NCI-H1092 (cell line): ENCODE measurements at regions not wholly inside any gene's neighbourhood (a gene's known extent, or its start where the extent isn't known, plus 50 kb on each side); places are given as distances from the start of the nearest gene placed in this dataset.

Source experiments
- DNase-seq: peaks from one replicate; lab custom pipeline; 2025; lab: John Stamatoyannopoulos, UW

DNA sequence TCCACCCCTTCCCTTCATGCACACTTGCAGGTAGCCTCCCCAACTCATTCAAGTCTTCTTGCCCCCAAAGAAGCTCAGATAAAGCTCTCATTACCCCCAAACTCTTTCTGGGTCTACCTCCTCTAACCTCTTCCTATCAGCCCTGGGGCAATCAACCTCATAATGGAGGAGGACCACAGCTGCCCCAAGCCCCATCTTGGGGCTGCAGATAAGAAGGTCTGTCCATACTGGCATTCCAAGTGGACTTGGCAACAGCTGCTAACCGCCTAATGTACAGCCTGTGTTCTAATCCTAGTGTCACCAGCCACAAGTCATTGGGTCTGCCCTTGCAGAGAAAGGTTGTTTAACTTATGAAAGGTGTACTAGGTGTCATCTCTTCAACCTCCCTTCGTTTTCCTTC lies 107.4 kb upstream of the ADGRF1 start:
- no peak for DNase-seq

GRCh38 chr6:47149066-47149465 lies 106.9 kb upstream of the ADGRF1 start:
- DNase-seq = no peak

DNA sequence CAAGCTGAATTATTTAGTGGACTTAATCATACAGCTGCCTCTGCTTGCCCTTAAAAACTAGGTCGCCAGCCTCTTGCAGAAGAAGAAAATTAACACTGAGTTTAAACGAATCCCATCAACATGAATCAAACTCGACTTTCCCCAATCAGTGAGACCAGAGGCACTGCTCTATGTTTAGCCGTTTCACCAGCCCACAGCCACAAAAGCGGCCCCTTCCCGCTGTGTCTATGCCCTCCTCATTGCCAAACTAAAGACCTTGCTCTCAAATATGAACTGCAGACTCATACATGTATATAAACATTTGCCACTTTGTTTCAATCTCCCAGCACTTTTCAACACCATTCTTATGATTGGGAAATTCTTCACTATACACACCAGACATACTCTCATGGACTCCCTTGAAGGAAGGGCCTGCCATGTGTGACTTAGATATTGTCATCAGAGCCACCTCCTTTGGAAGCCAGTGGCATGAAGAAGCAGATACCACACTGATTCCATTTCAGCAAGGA lies 105.8 kb upstream of the ADGRF1 start:
- no peak for DNase-seq

DNA sequence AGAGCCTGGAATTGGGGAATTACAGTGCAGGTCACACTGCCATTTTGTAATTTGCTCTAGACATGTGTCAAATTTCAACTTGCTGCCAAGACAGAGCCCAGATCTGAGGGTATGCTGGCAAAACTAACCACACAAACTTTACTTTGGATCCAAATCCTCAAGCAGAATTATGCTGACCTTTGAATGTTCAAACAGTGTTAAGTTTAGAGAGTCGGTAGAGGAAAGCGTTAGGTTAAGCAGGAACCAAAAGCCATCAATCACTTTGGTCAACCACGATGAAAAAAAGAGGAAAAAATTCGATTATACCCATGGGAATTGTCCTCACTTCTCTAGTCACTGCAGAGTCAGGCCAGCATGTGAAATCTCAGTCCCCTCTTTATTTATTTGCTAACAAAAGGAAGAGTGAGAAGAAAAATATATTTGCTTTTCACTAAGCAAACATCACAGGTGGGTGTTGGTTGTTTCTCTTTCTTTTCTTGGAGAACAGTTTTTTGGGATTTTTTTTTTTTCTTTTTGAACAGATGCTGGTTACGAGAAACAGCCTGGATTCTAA lies 105.1 kb upstream of the ADGRF1 start:
- no peak for DNase-seq

GRCh38 chr6:47146431-47147174 lies 104.5 kb upstream of the ADGRF1 start:
- no peak for DNase-seq

- DNase-seq = no peak
Observed at GRCh38 chr6:47145212-47145611, 103.1 kb upstream of the ADGRF1 start.

GRCh38 chr6:47144306-47144705 lies 102.2 kb upstream of the ADGRF1 start:
- DNase-seq = no peak

DNA sequence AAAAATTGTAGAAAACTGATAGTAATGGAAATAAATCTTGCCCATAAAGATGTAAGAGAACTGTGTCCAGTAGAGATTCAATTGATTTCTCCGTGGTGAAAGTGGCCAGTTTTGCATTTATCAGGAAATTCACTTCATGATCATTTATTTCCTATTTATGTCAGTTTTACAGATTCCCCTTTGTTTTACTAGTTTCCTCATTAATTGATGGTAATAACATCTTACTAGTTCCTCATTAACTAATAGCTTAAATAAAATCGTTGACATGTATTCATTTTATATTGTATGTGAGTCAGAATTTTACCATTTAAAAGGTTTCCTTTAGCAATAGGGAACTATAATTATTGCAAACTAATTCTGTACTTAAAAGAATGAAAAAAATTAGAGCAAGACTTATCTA lies 99.8 kb upstream of the ADGRF1 start:
- no peak for DNase-seq

DNA sequence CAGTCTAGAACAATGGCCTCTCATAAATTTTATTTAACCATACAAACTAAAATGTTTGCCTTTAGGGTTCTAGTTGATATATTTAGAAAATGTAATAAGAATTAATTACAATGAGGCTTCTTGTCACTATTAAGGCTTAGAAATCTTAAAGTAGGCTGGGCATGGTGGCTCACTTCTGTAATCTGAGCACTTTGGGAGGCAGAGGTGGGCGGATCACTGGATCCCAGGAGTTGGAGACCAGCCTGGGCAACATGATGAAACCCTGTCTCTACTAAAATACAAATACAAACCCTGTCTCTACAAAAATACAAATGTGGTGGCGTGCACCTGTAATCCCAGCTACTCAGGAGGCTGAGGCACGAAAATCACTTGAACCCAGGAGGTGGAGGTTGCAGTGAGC lies 99.0 kb upstream of the ADGRF1 start:
- no peak for DNase-seq

DNA sequence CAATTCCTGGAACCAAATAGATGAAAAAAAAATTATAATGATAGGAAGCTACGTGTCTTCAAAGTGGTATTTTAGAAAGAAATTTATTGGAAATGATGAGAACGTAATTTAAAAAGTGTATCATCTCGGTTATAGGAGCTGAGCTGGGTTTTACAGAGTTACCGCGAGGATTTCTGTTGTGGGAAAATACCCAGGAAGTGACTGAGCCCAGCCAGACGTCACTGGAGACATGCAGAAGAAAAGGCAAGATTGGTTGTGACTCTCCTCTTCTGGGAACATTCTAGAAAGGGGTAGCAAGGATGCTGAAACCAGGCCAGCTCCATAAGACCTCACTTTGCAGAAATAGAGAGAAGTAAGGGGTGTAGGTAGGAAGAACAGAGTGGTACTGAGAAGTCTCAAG lies 95.9 kb upstream of the ADGRF1 start:
- DNase-seq = no peak

DNA sequence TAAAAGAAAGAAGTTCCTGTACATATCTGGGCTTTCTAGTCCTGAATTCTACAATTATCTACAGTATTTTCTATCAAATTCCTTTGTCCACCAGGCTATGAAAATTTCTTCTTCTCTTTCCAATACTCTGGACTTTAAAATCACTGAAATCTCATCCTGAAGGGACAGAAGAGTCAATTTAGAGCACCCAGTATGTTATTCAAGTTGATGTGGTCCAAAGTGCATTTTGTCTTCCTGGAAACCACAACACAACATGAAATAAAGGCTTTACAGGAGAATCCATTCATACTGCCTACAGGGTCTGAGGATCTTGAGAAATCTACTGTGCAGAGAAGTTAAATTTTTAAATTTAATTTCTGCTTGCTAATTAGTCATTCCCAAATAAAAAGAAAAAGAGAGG lies 94.9 kb upstream of the ADGRF1 start:
- DNase-seq = no peak

DNA sequence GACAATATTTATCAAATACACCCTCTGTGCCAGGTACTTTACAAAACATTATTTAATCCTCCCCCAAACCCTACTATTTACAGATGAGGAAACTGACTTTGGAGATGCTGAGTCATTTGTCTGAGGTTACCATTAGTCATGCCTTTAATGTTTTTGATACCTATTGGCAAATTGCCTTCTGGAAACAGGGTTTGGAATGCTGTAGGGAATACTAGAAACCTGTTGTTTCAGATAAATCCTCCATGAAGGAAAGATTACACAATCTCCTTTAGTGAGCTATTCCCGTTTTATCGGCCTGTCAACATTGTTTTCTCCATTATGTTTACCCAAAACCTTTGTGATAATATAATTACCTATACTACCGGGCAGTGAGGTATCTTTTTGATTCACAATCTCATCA lies 93.6 kb upstream of the ADGRF1 start:
- no peak for DNase-seq

DNA sequence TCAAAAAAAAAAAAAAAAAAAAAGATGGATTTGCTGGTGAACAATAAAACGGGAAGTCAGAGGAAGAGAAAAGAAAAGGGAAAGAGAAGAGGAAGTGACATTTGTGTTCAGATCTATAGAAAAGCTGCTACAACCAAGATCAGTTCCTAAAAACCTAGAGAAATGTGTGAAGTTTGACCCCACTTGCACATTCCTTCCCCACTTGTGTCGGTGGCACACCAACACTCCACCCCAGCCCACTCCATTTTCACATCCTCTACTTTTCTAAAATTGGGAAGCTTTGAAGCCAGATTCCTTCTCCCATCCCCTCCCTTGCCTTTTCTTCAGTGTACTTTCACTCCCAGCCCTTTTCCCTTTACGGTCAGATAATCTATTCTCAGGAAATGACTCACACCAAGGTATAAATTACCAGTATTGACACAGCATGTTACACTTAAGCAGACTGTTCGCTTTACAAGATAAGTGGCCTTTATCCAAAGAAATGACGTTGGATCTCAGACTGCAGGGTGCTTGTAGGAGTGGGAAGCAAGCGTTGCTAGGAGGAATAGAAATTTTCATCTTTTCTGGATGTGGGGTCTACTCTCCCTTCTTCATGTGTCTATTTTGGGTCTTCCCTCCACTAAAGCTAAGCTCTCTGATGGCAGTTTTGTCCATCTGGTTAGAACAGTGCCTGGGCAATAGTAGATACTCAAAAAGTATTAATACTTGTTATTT lies 92.5 kb upstream of the ADGRF1 start:
- peak; percentile 35 for DNase-seq

DNA sequence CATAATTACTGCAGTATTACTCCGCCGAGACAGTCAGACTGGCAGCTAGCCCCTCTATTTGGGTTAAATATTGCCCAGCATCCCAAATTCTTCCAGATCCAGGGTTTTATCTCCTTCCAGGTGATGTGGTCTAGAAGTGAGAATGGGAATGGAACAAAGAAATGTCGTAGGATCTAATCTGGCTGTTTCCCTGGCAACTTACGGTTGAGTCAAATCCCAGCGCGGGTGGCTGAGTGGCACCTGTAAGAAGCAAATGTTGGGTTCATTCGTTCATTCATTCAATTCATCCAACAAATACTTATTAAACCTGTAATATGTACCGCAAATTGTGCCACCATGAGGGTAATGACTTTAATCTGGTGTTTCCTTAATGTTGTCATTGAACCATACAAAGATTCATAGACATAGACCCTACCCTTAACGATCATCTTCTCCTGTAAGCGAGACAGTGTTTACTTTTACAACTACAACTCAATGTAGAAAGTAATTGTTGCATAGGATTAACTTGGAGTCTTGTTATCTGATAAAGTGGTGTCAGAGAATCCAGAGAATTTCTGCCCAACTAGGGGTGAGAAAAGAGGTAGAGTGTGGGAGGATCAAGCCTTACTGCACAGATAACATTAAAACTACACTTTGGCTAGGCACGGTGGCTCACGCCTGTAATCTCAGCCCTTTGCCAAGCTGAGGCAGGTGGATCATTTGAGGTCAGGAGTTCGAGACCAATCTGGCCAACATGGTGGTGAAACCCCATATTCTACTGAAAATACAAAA lies 91.3 kb upstream of the ADGRF1 start:
- no peak for DNase-seq

DNA sequence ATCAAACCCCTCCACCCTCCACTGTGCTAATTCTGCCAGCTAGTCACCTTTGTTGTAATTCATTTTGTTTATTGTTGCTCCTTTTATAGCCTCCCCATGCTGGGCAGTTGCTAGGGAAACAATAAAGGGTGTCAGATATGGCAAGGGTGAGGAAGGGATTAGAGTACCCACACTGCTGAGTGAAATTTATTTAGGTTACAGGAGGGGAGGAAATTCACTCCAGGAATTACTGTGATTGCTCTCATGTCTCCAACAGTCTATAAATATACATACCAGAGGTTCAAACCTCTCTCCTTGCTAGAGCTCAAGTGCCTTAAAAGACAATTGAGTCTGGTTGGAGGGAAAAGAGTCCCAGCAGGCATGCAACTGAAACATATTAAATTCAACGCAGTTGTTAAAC lies 90.6 kb upstream of the ADGRF1 start:
- DNase-seq = no peak

DNA sequence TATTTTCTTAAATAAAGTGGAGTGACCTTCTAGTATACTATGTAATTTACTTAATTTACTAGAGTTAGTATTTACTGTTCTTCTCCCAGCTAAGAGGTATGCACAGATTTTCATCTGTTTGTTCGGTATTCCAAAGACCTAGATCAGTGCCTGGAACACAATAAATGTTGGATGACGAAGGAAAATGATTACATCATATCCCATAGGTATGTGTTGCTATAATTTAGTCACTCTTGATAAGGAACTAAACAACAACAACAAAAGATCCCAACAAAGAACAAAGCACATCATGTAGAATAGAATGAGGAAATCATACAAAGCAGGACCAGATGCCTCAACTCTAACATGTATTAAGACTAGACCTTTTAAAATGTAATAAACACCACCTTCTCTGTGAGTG lies 89.6 kb upstream of the ADGRF1 start:
- DNase-seq = no peak

DNA sequence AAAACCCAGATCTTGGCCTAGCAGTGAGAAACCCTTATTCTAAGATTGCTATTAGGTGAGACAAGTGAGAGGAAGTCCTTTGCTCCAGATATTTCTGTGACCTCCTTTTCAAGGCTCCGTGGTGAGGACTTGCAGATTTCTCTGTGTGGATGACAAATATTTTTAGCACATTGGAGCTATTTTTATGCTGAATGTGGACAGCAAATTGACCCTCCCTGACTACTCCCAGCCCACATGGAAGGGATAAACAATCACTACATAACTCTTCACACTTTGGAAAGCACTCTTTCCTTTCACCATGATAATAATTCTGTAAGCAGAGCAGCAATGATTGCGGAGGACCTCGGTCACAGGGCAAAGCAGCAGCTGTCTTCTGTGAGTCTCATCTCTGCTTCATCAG lies 88.0 kb upstream of the ADGRF1 start:
- DNase-seq = no peak

DNA sequence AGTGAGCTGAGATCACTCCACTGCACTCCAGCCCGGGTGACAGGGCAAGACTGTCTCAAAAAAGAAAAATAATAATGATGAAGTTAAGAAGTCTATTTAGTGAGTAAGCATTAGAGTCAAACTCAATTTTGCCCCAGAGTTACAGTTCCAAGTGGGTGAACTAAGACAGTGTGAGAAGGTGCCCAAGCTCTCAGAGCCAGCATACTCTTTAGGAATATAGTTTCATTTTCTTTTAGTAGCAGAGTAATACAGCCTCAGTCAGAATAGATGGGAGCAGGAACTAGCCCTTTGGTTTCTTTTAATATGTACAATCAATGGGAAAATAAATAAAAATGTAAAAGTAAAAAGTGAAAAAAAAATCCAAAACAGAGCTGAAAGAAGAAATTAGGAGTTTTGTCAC lies 87.0 kb upstream of the ADGRF1 start:
- DNase-seq = no peak

- DNase-seq = no peak
Observed at GRCh38 chr6:47126647-47127391, 84.7 kb upstream of the ADGRF1 start.

GRCh38 chr6:47118611-47119010 lies 76.5 kb upstream of the ADGRF1 start:
- no peak for DNase-seq

GRCh38 chr6:47117314-47117713 lies 75.2 kb upstream of the ADGRF1 start:
- DNase-seq = no peak

- DNase-seq = no peak
Observed at GRCh38 chr6:47116606-47117005, 74.5 kb upstream of the ADGRF1 start.
